ENCODE measurements at regions not wholly inside any gene's neighbourhood (a gene's known extent, or its start where the extent isn't known, plus 50 kb on each side); places are given as distances from the start of the nearest gene placed in this dataset.

- Histone ChIP-seq H3K27me3 (peaks cover 0 to 3% (median 0%) of the 10 kb centered on the region in 4 donors), H3K36me3 (no peaks in the 10 kb centered on the region), H3K4me3 (no peak overlapping the region), H3K9me3 (no peaks in the 10 kb centered on the region), H3K27ac (replicated peaks in 1 of 4) (no peak overlapping the region), H3K4me1 (no peaks in the 10 kb centered on the region)
- TF ChIP-seq POLR2A (IDR thresholded peaks at IDR 0.05; ENCODE audit: low read depth) (no peak), EP300 (IDR thresholded peaks at IDR 0.05) (no peak), POLR2AphosphoS5 (IDR thresholded peaks at IDR 0.05) (no peak)
- TF ChIP-seq, protein P1, sequence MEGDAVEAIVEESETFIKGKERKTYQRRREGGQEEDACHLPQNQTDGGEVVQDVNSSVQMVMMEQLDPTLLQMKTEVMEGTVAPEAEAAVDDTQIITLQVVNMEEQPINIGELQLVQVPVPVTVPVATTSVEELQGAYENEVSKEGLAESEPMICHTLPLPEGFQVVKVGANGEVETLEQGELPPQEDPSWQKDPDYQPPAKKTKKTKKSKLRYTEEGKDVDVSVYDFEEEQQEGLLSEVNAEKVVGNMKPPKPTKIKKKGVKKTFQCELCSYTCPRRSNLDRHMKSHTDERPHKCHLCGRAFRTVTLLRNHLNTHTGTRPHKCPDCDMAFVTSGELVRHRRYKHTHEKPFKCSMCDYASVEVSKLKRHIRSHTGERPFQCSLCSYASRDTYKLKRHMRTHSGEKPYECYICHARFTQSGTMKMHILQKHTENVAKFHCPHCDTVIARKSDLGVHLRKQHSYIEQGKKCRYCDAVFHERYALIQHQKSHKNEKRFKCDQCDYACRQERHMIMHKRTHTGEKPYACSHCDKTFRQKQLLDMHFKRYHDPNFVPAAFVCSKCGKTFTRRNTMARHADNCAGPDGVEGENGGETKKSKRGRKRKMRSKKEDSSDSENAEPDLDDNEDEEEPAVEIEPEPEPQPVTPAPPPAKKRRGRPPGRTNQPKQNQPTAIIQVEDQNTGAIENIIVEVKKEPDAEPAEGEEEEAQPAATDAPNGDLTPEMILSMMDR (IDR thresholded peaks at IDR 0.05), result no peak
- no peak for DNase-seq (ENCODE audit: extremely low spot score)
- 87% methylated on average over 4 of the region's 4 CpGs for WGBS
- intact Hi-C loops (cut with DNase I), result no loop called here
Observed at GRCh38 chr18:51561821-51562220, 364.3 kb upstream of the MEX3C start.

- Histone ChIP-seq H3K4me3 (no peak overlapping the region), H3K27ac (replicated peaks in 1 of 4) (no peak overlapping the region), H3K9me3 (no peaks in the 10 kb centered on the region), H3K27me3 (peaks cover 0 to 3% (median 0%) of the 10 kb centered on the region in 4 donors), H3K36me3 (no peaks in the 10 kb centered on the region), H3K4me1 (no peaks in the 10 kb centered on the region)
- TF ChIP-seq EP300 (IDR thresholded peaks at IDR 0.05), result no peak
- no peak for TF ChIP-seq POLR2AphosphoS5 (IDR thresholded peaks at IDR 0.05)
- TF ChIP-seq POLR2A (IDR thresholded peaks at IDR 0.05; ENCODE audit: low read depth), result no peak
- no peak for DNase-seq (ENCODE audit: extremely low spot score)
- 82% methylated on average over 5 of the region's 5 CpGs for WGBS
- intact Hi-C loops (cut with DNase I), result no loop called here
Observed at GRCh38 chr18:51562866-51563265, 365.4 kb upstream of the MEX3C start.

DNA sequence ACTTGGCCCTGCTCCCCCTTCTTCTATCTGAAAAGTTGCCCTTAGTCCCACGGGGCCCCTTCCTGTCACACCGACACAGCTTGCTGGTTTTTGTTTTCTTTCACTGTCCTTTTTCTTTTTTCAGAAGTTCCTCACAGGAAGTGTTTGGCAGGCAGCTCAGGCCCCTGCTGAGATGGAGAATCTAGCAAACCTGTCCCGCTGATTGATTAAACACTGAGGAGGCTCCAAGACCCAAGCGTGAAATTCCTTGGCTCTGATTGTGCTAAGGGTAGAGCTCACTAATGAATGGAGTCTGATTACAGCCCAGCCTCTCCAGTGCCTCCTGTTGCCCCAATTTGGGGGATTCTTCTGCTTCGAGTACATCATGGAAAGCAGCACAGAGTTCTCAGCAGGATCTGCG, 365.9 kb upstream of the MEX3C start:
- Histone ChIP-seq H3K36me3 (no peaks in the 10 kb centered on the region), H3K9me3 (no peaks in the 10 kb centered on the region), H3K27ac (replicated peaks in 1 of 4) (no peak overlapping the region), H3K27me3 (peaks cover 0 to 3% (median 0%) of the 10 kb centered on the region in 4 donors), H3K4me3 (no peak overlapping the region), H3K4me1 (no peaks in the 10 kb centered on the region)
- DNase-seq (ENCODE audit: extremely low spot score), result no peak
- TF ChIP-seq, protein P1 (IDR thresholded peaks at IDR 0.05), result no peak
- TF ChIP-seq POLR2A (IDR thresholded peaks at IDR 0.05; ENCODE audit: low read depth) (no peak), EP300 (IDR thresholded peaks at IDR 0.05) (no peak), POLR2AphosphoS5 (IDR thresholded peaks at IDR 0.05) (no peak)
- intact Hi-C loops (cut with DNase I), result no loop called here
- 42% methylated on average over 6 of the region's 6 CpGs for WGBS

- Histone ChIP-seq H3K27ac (replicated peaks in 1 of 4) (no peak overlapping the region), H3K36me3 (no peaks in the 10 kb centered on the region), H3K27me3 (no peaks in the 10 kb centered on the region), H3K4me3 (no peak overlapping the region), H3K4me1 (peaks cover 0 to 5% (median 0%) of the 10 kb centered on the region in 4 donors), H3K9me3 (no peaks in the 10 kb centered on the region)
- WGBS, result 63% methylated on average over 1 of the region's 1 CpG
- TF ChIP-seq EP300 (IDR thresholded peaks at IDR 0.05) (no peak), POLR2A (IDR thresholded peaks at IDR 0.05; ENCODE audit: low read depth) (no peak), POLR2AphosphoS5 (IDR thresholded peaks at IDR 0.05) (no peak)
- TF ChIP-seq, protein P1 (IDR thresholded peaks at IDR 0.05), result no peak
- DNase-seq (ENCODE audit: extremely low spot score), result no peak
- intact Hi-C loops (cut with DNase I), result no loop called here
Observed at GRCh38 chr18:51568151-51568550, 370.7 kb upstream of the MEX3C start.

GRCh38 chr18:51569153-51569552, 371.7 kb upstream of the MEX3C start:
- H3K4me1 ChIP-seq, result peaks cover 0 to 5% (median 0%) of the 10 kb centered on the region in 4 donors
- peak; percentile 84 for DNase-seq (ENCODE audit: extremely low spot score)
- no peak overlapping the region for H3K4me3 ChIP-seq
- intact Hi-C loops (cut with DNase I), result no loop called here
- no peak overlapping the region for H3K27ac ChIP-seq (replicated peaks in 1 of 4)
- H3K27me3 ChIP-seq, result no peaks in the 10 kb centered on the region
- no peak for TF ChIP-seq EP300 (IDR thresholded peaks at IDR 0.05)
- no peak for TF ChIP-seq POLR2A (IDR thresholded peaks at IDR 0.05; ENCODE audit: low read depth)
- TF ChIP-seq, protein P1 (IDR thresholded peaks at IDR 0.05), result no peak
- no peak for TF ChIP-seq POLR2AphosphoS5 (IDR thresholded peaks at IDR 0.05)
- no peaks in the 10 kb centered on the region for H3K36me3 ChIP-seq
- 63% methylated on average over 2 of the region's 2 CpGs for WGBS
- no peaks in the 10 kb centered on the region for H3K9me3 ChIP-seq

All from esophagus muscularis mucosa (tissue), 4 donors.